Naive B cell (primary cell): ENCODE measurements at regions not wholly inside any gene's neighbourhood (a gene's known extent, or its start where the extent isn't known, plus 50 kb on each side); places are given as distances from the start of the nearest gene placed in this dataset.
"Not testable (repeated sequence)": the region's sequence is repeated elsewhere in the genome, so short reads cannot be mapped to it uniquely, and the experiment has no call there.

Experiments used
- ATAC-seq, 2 donors: fragments of 150-1000 bp; cut with Tn5 transposase; 2 replicates each; pipeline ENCODE4 v1.10.0; 2021; ENCODE audit warnings: low read depth in 2 of 2, mild to moderate bottlenecking in 2 of 2, moderate library complexity in 2 of 2
- DNase-seq: peaks from one replicate; pipeline ENCODE4 v3.0.0; 2022
- H3K27ac Mint-ChIP-seq, 6 donors: one replicate each; pipeline ENCODE4 v1.8.0; 2020 to 2022; ENCODE audit warnings: mild to moderate bottlenecking in 6 of 6, mixed read lengths in 6 of 6, moderate library complexity in 5 of 6, inconsistent platforms in 2 of 6
- H3K27me3 Mint-ChIP-seq, 3 donors: one replicate each; pipeline ENCODE4 v1.8.0; 2021 to 2022; ENCODE audit warnings: mixed read lengths in 3 of 3, mild to moderate bottlenecking in 1 of 3
- H3K36me3 Mint-ChIP-seq, 2 donors: one replicate each; pipeline ENCODE4 v1.8.0; 2020 to 2022; ENCODE audit warnings: mixed read lengths in 2 of 2, inconsistent platforms in 1 of 2, mild to moderate bottlenecking in 1 of 2
- H3K4me1 Mint-ChIP-seq, 3 donors: one replicate each; pipeline ENCODE4 v1.8.0; 2020 to 2022; ENCODE audit warnings: mixed read lengths in 3 of 3, inconsistent platforms in 1 of 3, mild to moderate bottlenecking in 1 of 3, moderate library complexity in 1 of 3
- H3K4me3 Mint-ChIP-seq, 8 donors: one replicate each; pipeline ENCODE4 v1.8.0; 2020 to 2022; ENCODE audit warnings: mild to moderate bottlenecking in 8 of 8, mixed read lengths in 8 of 8, moderate library complexity in 8 of 8, inconsistent platforms in 2 of 8
- H3K9me3 Mint-ChIP-seq, 7 donors: one replicate each; pipeline ENCODE4 v1.8.0; 2020 to 2022; ENCODE audit warnings: mixed read lengths in 7 of 7, mild to moderate bottlenecking in 5 of 7, inconsistent platforms in 2 of 7, moderate library complexity in 1 of 7

DNA sequence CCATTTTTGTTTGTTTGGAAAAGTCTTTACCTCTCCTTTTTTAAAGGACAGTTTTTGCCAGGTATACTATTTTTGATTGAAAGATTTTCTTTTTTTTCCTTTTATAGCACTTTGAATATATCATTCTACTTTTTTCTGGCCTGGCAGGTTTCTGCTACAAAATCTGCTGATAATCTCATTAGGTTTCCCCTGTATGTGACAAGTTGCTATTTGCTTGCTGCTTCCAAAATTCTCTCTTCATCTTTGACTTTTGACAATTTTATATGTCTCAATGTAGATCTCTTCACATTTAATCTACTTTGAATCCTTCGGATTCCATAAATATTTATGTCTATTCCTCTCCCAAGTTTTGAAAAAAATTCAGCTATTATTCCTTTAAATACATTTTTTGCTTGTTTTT is 838.5 kb downstream of the IGSF11 start:
- DNase-seq (no peak), ATAC-seq (no peak)
- H3K4me3 Mint-ChIP-seq, result no peak overlapping the region
- H3K4me1 Mint-ChIP-seq, result no peaks in the 10 kb centered on the region
- H3K27me3 Mint-ChIP-seq, result no peaks in the 10 kb centered on the region
- H3K36me3 Mint-ChIP-seq, result peaks cover 0 to 4% of the 10 kb centered on the region in 2 donors
- H3K9me3 Mint-ChIP-seq, result peaks cover 6 to 81% (median 24%) of the 10 kb centered on the region in 7 donors
- H3K27ac Mint-ChIP-seq, result no peak overlapping the region

DNA sequence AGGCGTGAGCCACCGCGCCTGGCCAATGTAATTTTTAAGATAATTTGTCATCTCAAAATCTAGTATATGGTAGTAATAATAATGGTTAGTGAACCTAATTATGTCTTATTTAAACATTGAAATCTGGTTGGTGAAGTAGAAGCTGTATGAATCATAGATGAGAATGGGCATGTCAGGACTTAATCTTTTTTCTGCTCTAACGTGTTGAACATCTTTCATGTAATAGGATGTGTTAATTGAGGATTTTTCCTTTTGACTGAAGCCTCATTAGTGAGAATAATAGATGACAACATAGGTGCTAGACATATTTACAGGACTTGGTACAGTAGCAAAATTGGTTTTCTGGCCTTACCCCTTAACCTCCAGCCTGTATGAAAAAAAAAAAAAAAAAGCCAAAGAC is 835.6 kb downstream of the IGSF11 start:
- no peak overlapping the region for H3K4me3 Mint-ChIP-seq
- DNase-seq (no peak), ATAC-seq (no peak)
- peaks cover 0 to 4% of the 10 kb centered on the region in 2 donors for H3K36me3 Mint-ChIP-seq
- H3K27me3 Mint-ChIP-seq, result no peaks in the 10 kb centered on the region
- H3K4me1 Mint-ChIP-seq, result no peaks in the 10 kb centered on the region
- no peak overlapping the region for H3K27ac Mint-ChIP-seq
- H3K9me3 Mint-ChIP-seq, result peaks cover 3 to 63% (median 26%) of the 10 kb centered on the region in 7 donors

DNA sequence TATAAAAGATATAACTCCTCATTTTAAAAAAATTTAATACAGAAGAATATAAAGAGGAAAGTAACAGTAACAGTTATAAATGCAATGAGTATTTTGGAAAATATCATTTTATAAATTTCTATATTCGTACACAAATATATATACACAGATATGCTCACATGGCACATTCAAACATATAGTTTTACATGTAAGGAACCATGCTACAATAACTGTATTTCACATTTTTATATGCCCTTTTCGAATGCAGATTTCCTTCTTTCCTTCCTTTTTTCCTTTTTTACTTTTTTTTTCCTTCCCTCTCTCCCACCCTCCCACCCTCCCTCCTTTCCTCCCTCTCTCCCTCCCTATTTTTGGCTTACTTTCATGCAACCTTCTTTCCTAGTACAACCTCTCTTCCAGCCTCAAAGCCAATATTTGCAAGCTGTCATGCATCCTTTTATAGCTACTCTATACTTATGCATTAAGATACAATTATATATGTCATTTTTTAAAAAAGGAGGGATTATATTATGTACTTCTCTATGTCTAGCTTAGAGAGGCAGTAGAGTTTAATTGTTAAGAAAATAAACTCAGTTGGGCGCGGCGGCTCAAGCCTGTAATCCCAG is 830.5 kb downstream of the IGSF11 start:
- no peak for DNase-seq
- ATAC-seq, result no peak
- Mint-ChIP-seq H3K4me1 (no peaks in the 10 kb centered on the region), H3K36me3 (no peaks in the 10 kb centered on the region), H3K4me3 (no peak overlapping the region), H3K9me3 (peaks cover 0 to 15% (median 11%) of the 10 kb centered on the region in 7 donors), H3K27ac (no peak overlapping the region), H3K27me3 (no peaks in the 10 kb centered on the region)

DNA sequence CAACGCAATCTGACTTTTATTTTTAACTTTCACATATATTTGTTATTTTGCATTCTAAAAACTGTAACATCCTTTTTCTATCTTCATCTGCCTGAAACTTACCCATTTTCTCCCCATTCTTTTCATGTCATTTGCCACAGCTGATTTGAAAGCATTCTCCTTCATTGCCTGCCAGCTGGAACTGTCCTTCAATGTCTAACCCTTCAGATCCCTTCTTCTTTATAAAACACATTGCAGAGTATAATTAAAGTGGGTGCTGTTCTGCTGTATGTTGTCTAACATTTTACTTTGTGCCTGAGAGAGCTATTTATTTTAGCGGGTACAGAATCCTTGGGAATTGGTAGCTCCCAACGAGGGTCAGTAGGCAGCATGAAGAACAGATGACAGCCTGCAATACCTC is 827.4 kb downstream of the IGSF11 start:
- Mint-ChIP-seq H3K36me3 (no peaks in the 10 kb centered on the region), H3K4me1 (no peaks in the 10 kb centered on the region), H3K4me3 (no peak overlapping the region), H3K9me3 (peaks cover 0 to 6% (median 3%) of the 10 kb centered on the region in 7 donors), H3K27me3 (no peaks in the 10 kb centered on the region), H3K27ac (no peak overlapping the region)
- ATAC-seq (no peak), DNase-seq (no peak)

DNA sequence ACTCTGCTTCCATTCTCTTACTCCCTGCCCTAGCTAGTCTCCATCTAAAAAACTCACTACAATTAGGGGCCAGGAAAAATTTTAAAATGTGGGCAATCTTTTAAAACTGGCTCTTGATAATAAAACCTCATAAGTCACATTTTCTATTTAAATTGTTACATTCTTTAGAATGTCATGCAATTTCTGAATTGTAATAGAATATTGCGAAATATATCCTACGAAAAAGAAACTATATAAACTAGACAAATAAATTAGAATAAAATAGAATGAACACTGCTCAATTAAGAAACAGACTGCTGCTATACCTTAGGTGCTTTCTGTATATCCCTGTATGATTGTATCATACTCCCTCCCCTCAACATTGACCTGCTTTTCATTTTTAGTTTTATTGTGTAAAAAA is 826.0 kb downstream of the IGSF11 start:
- ATAC-seq (no peak), DNase-seq (no peak)
- H3K36me3 Mint-ChIP-seq, result no peaks in the 10 kb centered on the region
- no peaks in the 10 kb centered on the region for H3K4me1 Mint-ChIP-seq
- H3K4me3 Mint-ChIP-seq, result no peak overlapping the region
- peaks cover 0 to 2% (median under 1%) of the 10 kb centered on the region in 7 donors for H3K9me3 Mint-ChIP-seq
- no peak overlapping the region for H3K27ac Mint-ChIP-seq
- no peaks in the 10 kb centered on the region for H3K27me3 Mint-ChIP-seq

DNA sequence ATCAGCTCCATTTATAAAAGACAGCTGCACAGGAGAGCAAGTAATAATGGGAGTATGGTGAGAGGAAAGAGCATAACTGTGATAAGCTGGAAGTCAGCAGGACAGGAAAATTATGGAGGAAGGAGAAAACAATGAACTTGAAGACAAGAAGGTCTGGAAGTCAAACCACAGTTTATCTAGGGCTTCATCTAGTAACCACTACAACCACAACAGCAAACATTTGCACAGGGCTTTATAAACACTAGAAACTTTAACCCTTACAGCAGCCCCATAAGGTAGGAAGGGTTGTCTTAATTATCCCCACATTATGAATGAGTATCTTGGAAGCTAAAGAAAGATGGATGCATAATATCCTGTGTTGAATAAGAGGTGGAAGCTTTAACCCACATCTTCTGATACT is 820.8 kb downstream of the IGSF11 start:
- no peak overlapping the region for H3K4me3 Mint-ChIP-seq
- ATAC-seq, result no peak
- no peak for DNase-seq
- peaks cover 0 to 5% (median 2%) of the 10 kb centered on the region in 7 donors for H3K9me3 Mint-ChIP-seq
- H3K36me3 Mint-ChIP-seq, result no peaks in the 10 kb centered on the region
- H3K27ac Mint-ChIP-seq, result no peak overlapping the region
- H3K4me1 Mint-ChIP-seq, result no peaks in the 10 kb centered on the region
- no peaks in the 10 kb centered on the region for H3K27me3 Mint-ChIP-seq

DNA sequence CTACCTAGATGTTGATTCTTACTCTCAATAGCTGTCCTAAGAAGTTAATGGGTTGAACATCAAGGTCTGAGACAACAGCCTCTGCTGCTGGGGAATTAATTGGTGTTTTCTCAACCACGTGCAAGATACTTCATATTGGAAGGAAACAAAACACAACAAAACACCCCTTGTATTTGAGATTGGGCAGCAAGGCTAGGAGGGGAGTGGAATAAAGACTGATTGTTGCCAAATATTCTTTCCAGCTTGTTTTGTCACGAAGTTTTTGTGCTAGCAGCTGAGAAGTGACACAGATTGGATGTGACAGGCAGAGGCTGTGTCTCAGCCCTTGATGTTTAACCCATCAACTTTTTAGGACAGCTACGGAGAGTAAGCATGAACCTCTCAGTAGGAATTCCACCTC is 808.4 kb downstream of the IGSF11 start:
- Mint-ChIP-seq H3K4me1 (no peaks in the 10 kb centered on the region), H3K36me3 (peaks cover 0 to 5% of the 10 kb centered on the region in 2 donors), H3K4me3 (no peak overlapping the region), H3K27me3 (no peaks in the 10 kb centered on the region), H3K9me3 (peaks cover under 1 to 12% (median 6%) of the 10 kb centered on the region in 7 donors), H3K27ac (no peak overlapping the region)
- ATAC-seq, result no peak
- no peak for DNase-seq

DNA sequence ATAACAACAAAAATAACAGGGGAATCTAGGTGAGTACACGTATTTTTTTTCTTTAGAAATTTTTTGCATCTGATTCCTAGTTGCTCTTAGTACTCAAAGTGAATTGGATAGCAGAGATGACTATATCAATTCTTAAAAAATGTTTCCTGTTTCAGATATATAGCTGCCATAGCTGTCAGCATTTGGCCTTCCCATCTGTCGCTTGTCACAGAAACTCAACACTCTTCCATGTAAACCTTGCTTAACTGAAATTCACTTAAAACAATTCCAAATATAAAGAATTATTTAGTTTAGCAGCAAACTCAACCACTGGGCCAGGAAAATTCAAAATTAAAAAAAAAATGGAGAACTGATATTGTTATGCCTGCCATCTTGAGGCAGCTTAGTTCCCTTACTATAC is 807.5 kb downstream of the IGSF11 start:
- peaks cover 0 to 9% (median 2%) of the 10 kb centered on the region in 7 donors for H3K9me3 Mint-ChIP-seq
- no peaks in the 10 kb centered on the region for H3K27me3 Mint-ChIP-seq
- no peak overlapping the region for H3K27ac Mint-ChIP-seq
- H3K36me3 Mint-ChIP-seq, result no peaks in the 10 kb centered on the region
- DNase-seq (no peak), ATAC-seq (no peak)
- H3K4me1 Mint-ChIP-seq, result no peaks in the 10 kb centered on the region
- H3K4me3 Mint-ChIP-seq, result no peak overlapping the region

DNA sequence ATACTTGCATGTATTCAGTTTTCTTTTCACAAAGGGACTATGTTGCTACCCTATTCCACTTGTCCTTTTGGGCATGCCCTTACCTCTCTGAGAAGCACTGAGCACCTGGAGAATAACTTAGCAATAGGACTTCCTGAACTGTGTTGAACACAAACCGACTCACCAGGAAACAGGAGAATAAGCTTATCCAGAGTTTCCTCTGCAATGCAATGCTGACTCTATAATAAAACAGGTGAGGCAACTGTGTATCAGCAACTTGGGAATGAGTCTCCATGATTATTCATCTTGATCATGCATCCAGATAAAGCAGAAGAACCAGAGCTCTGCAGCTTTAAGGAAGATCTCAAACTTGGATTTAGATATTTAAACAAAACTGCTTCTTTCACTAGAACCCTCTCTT is 806.5 kb downstream of the IGSF11 start:
- H3K27me3 Mint-ChIP-seq, result no peaks in the 10 kb centered on the region
- no peak for DNase-seq
- H3K4me1 Mint-ChIP-seq, result no peaks in the 10 kb centered on the region
- no peaks in the 10 kb centered on the region for H3K36me3 Mint-ChIP-seq
- ATAC-seq, result no peak
- no peak overlapping the region for H3K27ac Mint-ChIP-seq
- peaks cover 0 to 11% (median 2%) of the 10 kb centered on the region in 7 donors for H3K9me3 Mint-ChIP-seq
- H3K4me3 Mint-ChIP-seq, result no peak overlapping the region

DNA sequence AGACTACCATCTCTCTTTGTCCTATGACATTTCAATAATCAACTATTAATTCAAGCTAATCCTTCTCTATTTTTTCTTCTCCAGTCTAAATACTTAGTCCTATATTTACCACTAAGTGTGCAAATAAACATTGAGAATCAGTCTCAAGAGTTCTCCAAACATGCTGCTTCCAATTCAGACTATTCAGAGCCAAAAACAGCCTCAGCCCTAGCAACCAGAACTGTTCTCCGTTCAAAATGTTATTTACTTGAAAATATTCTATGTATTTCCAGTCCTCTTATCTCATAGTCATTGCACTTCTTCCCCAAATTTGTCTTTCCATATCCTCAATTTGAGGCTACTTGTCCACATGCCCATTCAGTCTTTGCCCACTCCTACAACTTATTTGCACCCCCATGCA is 805.5 kb downstream of the IGSF11 start:
- Mint-ChIP-seq H3K4me1 (no peaks in the 10 kb centered on the region), H3K27me3 (no peaks in the 10 kb centered on the region), H3K4me3 (no peak overlapping the region), H3K36me3 (no peaks in the 10 kb centered on the region), H3K27ac (no peak overlapping the region), H3K9me3 (peaks cover 0 to 11% (median 2%) of the 10 kb centered on the region in 7 donors)
- DNase-seq (no peak), ATAC-seq (no peak)

DNA sequence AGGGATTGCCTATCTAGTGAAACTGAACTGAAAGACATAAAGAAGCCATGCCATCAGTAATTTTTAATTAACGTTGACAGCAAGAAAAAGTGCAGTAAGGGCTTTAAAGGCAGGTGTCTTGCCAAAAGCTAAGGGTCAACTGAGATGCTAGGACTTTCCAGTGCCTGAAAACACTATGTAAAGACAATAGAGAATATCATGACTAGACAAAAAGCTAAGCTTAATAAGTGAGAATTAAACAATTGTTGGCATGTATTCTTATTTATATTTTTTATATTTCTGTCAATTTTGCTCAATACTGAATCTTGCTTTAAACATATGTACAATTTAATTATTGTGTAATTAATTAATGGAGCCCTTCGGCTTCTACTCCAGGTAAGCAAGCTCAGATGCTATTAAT is 803.1 kb downstream of the IGSF11 start:
- no peaks in the 10 kb centered on the region for H3K36me3 Mint-ChIP-seq
- no peak overlapping the region for H3K27ac Mint-ChIP-seq
- H3K27me3 Mint-ChIP-seq, result no peaks in the 10 kb centered on the region
- no peaks in the 10 kb centered on the region for H3K4me1 Mint-ChIP-seq
- ATAC-seq (no peak), DNase-seq (no peak)
- H3K4me3 Mint-ChIP-seq, result no peak overlapping the region
- H3K9me3 Mint-ChIP-seq, result peaks cover 0 to 11% (median 2%) of the 10 kb centered on the region in 7 donors

DNA sequence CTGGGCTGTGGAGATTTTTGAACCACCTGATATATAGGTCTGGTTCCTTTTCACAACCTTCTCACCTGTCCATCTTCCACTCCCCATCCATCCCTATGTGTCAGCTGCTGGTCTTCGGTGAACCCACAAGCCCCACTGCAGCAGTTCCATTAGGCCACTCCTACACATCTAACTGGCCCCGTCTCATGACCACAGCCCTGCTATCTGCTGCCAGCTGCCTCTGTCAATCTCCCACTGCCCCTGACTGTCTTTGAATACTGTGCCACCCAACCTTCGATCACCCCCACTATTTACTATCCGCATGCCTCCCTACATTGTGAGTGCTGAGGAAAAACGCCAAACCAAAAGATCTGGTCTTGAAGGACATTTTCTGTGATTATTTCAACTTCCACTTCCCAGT is 795.4 kb downstream of the IGSF11 start:
- Mint-ChIP-seq H3K4me3 (no peak overlapping the region), H3K4me1 (no peaks in the 10 kb centered on the region), H3K27ac (no peak overlapping the region), H3K36me3 (no peaks in the 10 kb centered on the region), H3K9me3 (peaks cover 0 to 2% (median 0%) of the 10 kb centered on the region in 7 donors), H3K27me3 (no peaks in the 10 kb centered on the region)
- ATAC-seq (no peak), DNase-seq (no peak)

DNA sequence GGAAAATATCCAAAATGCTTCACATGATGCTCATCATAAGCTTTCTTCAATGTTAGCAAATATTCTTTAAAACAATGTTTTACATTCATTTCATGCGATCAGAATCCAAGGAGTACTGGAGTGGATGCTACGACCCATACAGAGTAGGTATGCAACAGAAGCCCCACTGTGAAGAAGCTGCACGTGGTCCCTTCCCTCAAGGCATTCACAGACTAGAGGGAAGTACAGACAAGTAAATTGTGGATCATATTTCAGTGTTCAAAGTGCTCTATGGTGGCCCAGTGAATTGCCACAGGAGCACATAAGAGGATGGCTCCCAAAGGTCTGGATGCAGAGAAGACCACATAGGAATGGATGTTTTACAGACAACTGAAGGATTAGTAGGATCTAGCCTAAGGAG is 789.9 kb downstream of the IGSF11 start:
- Mint-ChIP-seq H3K9me3 (peaks cover 0 to 6% (median 0%) of the 10 kb centered on the region in 7 donors), H3K27ac (no peak overlapping the region), H3K4me1 (no peaks in the 10 kb centered on the region), H3K27me3 (no peaks in the 10 kb centered on the region), H3K36me3 (no peaks in the 10 kb centered on the region), H3K4me3 (no peak overlapping the region)
- DNase-seq, result no peak
- ATAC-seq, result no peak

DNA sequence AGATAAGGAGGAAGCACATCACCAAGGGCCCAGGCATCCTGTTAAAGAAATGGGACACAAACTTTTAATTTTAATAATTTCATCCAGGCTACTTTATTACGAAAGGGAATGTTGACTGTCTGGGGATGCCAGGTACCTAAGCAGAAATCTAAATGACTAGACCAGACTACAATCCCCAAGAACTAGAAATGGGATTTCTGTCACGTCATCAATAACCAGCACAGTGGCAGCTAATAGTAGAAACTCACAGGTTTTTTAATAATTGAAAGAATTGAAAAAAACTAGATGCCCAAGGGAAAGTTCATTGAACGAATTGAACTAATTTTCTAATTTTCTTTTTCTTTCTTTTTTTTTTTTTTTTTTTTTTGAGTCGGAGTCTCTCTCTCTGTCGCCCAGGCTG is 789.3 kb downstream of the IGSF11 start:
- no peak overlapping the region for H3K27ac Mint-ChIP-seq
- DNase-seq, result no peak
- H3K9me3 Mint-ChIP-seq, result peaks cover 0 to 6% (median 0%) of the 10 kb centered on the region in 7 donors
- no peak for ATAC-seq
- H3K4me1 Mint-ChIP-seq, result no peaks in the 10 kb centered on the region
- no peaks in the 10 kb centered on the region for H3K36me3 Mint-ChIP-seq
- no peaks in the 10 kb centered on the region for H3K27me3 Mint-ChIP-seq
- no peak overlapping the region for H3K4me3 Mint-ChIP-seq

DNA sequence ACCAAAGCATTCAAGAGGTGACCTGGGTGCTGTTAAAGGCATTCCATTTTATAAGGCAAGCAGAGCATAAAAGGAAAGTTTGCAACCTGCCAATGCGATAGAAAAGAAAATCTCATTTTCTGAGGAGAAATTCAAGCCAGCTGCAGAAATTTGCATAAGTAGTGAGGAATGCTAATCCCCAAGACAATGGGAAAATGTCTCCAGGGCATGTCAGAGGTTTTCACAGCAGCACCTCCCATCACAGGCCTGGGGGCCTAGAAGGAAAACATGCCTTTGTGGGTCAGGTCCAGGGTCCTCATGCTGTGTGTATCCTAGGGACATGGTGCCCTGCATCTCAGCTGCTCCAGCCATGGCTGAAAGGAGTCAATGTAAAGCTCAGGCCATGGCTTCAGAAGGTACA is 775.8 kb downstream of the IGSF11 start:
- H3K27ac Mint-ChIP-seq, H3K27me3 Mint-ChIP-seq, H3K36me3 Mint-ChIP-seq, DNase-seq, H3K4me1 Mint-ChIP-seq, H3K4me3 Mint-ChIP-seq, ATAC-seq: not testable (repeated sequence)
- H3K9me3 Mint-ChIP-seq, result peaks cover 6 to 23% (median 9%) of the 10 kb centered on the region in 7 donors
